Activated T-cell treated with anti-CD3 and anti-CD28 coated beads for 4 hours (primary cell): ENCODE measurements at regions not wholly inside any gene's neighbourhood (a gene's known extent, or its start where the extent isn't known, plus 50 kb on each side); places are given as distances from the start of the nearest gene placed in this dataset.

ENCODE experiments used
- DNase-seq: peaks from one replicate; pipeline ENCODE4 v3.0.0-alpha.2; 2020

GRCh38 chr21:43301409-43302061 lies 125.4 kb downstream of the SIK1 start:
- DNase-seq, result no peak

- no peak for DNase-seq
Observed at GRCh38 chr21:43300496-43301408, 126.2 kb downstream of the SIK1 start.

GRCh38 chr21:43299441-43300277 lies 127.3 kb downstream of the SIK1 start:
- DNase-seq, result no peak

- DNase-seq, result no peak
Observed at GRCh38 chr21:43298546-43299440, 128.1 kb downstream of the SIK1 start.

GRCh38 chr21:43297989-43298388 lies 128.9 kb downstream of the SIK1 start:
- no peak for DNase-seq

- no peak for DNase-seq
Observed at GRCh38 chr21:43297391-43297981, 128.7 kb downstream of the CRYAA start.

GRCh38 chr21:43295066-43295958 lies 126.5 kb downstream of the CRYAA start:
- no peak for DNase-seq

DNA sequence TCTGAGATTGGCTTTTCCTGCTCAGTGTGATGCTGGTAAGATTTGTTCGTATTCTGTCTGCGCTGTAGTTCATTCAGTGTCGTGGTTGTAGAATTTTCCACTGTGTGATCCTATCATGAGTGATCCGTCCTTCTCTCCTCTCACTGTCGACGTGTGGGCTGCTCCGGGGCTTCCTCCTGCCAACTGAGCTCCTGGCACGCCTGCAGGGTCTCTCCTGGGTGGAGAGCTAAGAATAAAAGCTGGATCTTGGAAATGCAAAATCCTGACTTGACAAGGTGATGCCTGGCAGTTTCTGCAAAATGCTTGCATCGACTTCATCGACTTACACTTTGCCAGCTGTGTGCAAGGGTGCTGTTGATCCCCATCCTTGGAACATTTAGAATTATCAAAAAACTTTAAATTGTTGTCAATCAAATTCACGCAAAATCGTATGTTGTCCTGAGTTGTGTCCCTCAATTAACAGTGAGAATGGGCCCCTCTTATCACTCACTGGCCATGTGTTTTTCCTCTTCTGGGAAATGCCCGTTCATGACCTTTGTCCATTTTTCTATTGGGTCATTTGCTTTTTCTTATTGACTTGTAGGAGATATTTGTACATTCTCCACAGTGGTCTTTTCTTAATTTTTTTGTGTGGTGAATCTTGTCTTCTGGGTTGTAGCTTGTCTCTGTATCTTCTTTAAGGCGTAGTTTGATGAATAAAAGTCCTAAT lies 125.5 kb downstream of the CRYAA start:
- DNase-seq, result no peak

- DNase-seq, result no peak
Observed at GRCh38 chr21:43292866-43293142, 124.0 kb downstream of the CRYAA start.

DNA sequence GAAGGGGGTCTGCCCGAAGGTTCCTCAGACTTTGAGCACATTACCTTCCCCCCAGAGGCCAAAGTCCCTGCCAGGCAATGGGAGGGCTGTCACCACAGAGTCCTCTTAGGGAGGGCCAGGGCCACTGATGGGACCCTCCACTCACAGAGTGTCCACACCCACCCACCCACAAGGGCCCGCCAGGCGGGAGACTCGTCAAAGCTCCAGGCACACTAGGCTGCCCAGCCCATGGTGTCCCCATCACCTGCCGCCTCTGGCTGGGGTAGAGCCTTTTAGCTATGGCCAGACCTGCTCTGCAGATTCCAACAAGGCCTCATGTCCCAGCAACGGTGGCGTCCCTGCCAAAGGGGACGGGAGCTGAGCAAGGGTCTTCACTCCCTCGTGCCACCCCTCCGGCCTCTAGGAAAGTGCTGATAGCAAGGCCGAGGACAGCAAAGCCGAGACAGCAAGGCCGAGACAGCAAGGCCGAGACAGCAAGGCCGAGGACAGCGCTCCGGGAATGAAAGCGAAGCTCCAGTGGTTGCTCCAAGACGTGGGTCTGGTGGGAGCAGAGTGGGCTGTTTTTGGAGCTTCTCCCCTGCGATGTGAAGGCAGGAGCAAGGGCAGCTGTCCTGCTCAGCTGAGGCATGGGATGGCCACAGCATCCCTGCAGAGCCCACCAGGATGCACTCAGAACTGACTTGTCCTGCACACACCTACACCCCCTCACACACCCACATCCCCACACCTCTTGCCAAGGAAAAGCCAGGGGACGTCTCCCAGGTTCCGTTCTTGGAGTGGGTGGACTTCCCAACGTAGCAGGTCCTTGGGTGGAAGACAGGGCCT lies 123.4 kb downstream of the CRYAA start:
- no peak for DNase-seq

- no peak for DNase-seq
Observed at GRCh38 chr21:43291347-43291950, 122.6 kb downstream of the CRYAA start.

GRCh38 chr21:43290421-43291346 lies 121.9 kb downstream of the CRYAA start:
- DNase-seq, result no peak

- DNase-seq, result no peak
Observed at GRCh38 chr21:43289966-43290365, 121.2 kb downstream of the CRYAA start.

DNA sequence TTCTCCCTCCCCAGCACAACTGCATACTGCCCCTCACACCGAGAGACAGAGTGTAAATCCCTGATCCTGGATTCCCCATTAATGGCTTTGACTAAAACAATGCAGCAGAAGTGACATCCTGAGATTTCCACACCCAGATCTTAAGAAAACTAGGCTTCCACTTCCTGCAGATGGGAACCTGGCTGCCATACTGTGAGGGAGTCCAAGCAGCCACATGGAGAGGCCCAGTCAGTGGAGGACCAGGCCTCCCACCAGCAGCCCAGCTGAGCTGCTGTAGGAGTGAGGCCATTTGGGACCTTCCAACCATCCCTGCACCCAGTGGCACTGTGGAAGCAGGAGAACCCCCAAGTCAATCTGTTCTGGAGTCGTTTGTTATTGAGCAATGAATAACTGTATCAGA lies 120.6 kb downstream of the CRYAA start:
- no peak for DNase-seq

GRCh38 chr21:43287795-43288755 lies 119.3 kb downstream of the CRYAA start:
- DNase-seq, result no peak

DNA sequence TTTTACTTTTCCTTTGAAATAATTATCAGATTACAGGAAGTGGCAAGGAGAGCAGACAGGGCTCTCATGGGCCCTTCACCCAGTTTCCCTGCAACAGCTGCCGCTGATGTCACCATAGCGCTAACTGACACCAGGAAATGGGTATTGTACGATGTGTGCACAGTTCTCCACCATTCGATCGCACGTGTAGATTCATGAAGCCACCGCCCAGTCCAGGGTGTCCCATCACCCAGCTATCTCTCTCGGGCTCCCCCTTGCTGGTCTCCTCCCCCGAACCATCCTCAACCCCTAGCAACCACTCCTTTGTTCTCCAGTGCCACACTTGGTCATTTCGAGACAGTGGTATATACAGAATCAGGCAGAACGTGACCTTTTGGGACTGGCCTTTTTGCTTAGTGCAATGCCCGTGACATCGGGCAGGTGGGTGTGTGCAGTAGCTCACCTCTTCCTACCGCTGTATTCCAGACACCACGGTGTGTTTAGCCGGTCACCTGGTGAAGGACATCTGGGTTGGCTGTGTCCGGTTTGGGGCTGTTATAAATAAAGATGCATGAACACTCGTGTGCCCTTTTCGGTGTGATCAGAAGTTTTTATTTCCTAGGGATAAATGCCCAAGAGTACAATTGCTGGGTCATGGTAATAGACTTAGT lies 118.4 kb downstream of the CRYAA start:
- DNase-seq, result no peak
